SW480 (cell line): ENCODE measurements at regions not wholly inside any gene's neighbourhood (a gene's known extent, or its start where the extent isn't known, plus 50 kb on each side); places are given as distances from the start of the nearest gene placed in this dataset.
"Not testable (repeated sequence)": the region's sequence is repeated elsewhere in the genome, so short reads cannot be mapped to it uniquely, and the experiment has no call there.

Source experiments
- DNase-seq: peaks from one replicate; pipeline ENCODE4 v3.0.0-alpha.2; 2016; ENCODE audit warnings: low spot score

- DNase-seq, result no peak
These were observed 132.9 kb upstream of the GRB10 start for GRCh38 chr7:50915621-50916020.

GRCh38 chr7:50914460-50914859 lies 131.8 kb upstream of the GRB10 start:
- DNase-seq, result peak; percentile 27

GRCh38 chr7:50908628-50909290 lies 126.1 kb upstream of the GRB10 start:
- no peak for DNase-seq

GRCh38 chr7:50898604-50899477 lies 116.1 kb upstream of the GRB10 start:
- DNase-seq, result peak; percentile 68

GRCh38 chr7:50887061-50887460 lies 104.4 kb upstream of the GRB10 start:
- DNase-seq, result not testable (repeated sequence)

GRCh38 chr7:50872437-50872836 lies 89.7 kb upstream of the GRB10 start:
- no peak for DNase-seq

- DNase-seq, result peak; percentile 85
These were observed 86.5 kb upstream of the GRB10 start for GRCh38 chr7:50869108-50869725.

- DNase-seq, result no peak
These were observed 85.9 kb upstream of the GRB10 start for GRCh38 chr7:50868426-50869100.

GRCh38 chr7:50867034-50867356 lies 84.3 kb upstream of the GRB10 start:
- DNase-seq, result no peak

GRCh38 chr7:50866343-50867033 lies 83.8 kb upstream of the GRB10 start:
- no peak for DNase-seq

GRCh38 chr7:50865450-50865849 lies 82.8 kb upstream of the GRB10 start:
- no peak for DNase-seq

- no peak for DNase-seq
These were observed 82.0 kb upstream of the GRB10 start for GRCh38 chr7:50864694-50865093.

- DNase-seq, result no peak
These were observed 80.4 kb upstream of the GRB10 start for GRCh38 chr7:50863053-50863452.

- DNase-seq, result no peak
These were observed 79.6 kb upstream of the GRB10 start for GRCh38 chr7:50862302-50862701.

- DNase-seq, result no peak
These were observed 77.9 kb upstream of the GRB10 start for GRCh38 chr7:50860598-50860997.

GRCh38 chr7:50860174-50860573 lies 77.5 kb upstream of the GRB10 start:
- DNase-seq, result no peak

- no peak for DNase-seq
These were observed 76.0 kb upstream of the GRB10 start for GRCh38 chr7:50858528-50859245.

- no peak for DNase-seq
These were observed 75.3 kb upstream of the GRB10 start for GRCh38 chr7:50857804-50858489.

GRCh38 chr7:50856806-50857205 lies 74.1 kb upstream of the GRB10 start:
- DNase-seq, result no peak

- no peak for DNase-seq
These were observed 73.5 kb upstream of the GRB10 start for GRCh38 chr7:50856231-50856630.

- no peak for DNase-seq
These were observed 72.8 kb upstream of the GRB10 start for GRCh38 chr7:50855526-50855925.
